ENCODE measurements at regions not wholly inside any gene's neighbourhood (a gene's known extent, or its start where the extent isn't known, plus 50 kb on each side); places are given as distances from the start of the nearest gene placed in this dataset.

GRCh38 chr9:82555431-82556051, 507.4 kb downstream of the RASEF start:
- peaks cover 9% of the 10 kb centered on the region for H3K4me1 ChIP-seq (ENCODE audit: insufficient read depth, low read length)
- H3K9ac ChIP-seq (ENCODE audit: low read depth, low read length), result no peak overlapping the region
- no peaks in the 10 kb centered on the region for H3K36me3 ChIP-seq (ENCODE audit: insufficient read depth, low read length)
- no peak overlapping the region for H3K27ac ChIP-seq (ENCODE audit: low read depth, low read length)
- H3K9me3 ChIP-seq (ENCODE audit: insufficient read depth, low read depth, low read length), result no peaks in the 10 kb centered on the region
- H3K4me3 ChIP-seq (ENCODE audit: low read length), result no peak overlapping the region
- WGBS, result 92% methylated on average over 7 of the region's 7 CpGs
- no peaks in the 10 kb centered on the region for H3K27me3 ChIP-seq (ENCODE audit: insufficient read depth, low read length)

- Histone ChIP-seq H3K36me3 (ENCODE audit: insufficient read depth, low read length) (no peaks in the 10 kb centered on the region), H3K9ac (ENCODE audit: low read depth, low read length) (no peak overlapping the region), H3K27ac (ENCODE audit: low read depth, low read length) (no peak overlapping the region), H3K4me3 (ENCODE audit: low read length) (no peak overlapping the region), H3K9me3 (ENCODE audit: insufficient read depth, low read depth, low read length) (no peaks in the 10 kb centered on the region), H3K27me3 (ENCODE audit: insufficient read depth, low read length) (no peaks in the 10 kb centered on the region), H3K4me1 (ENCODE audit: insufficient read depth, low read length) (peaks cover 9% of the 10 kb centered on the region)
- 100% methylated on average over 1 of the region's 1 CpG for WGBS
Observed at GRCh38 chr9:82558346-82558745, 504.6 kb downstream of the RASEF start.

- Histone ChIP-seq H3K9ac (ENCODE audit: low read depth, low read length) (no peak overlapping the region), H3K4me3 (ENCODE audit: low read length) (no peak overlapping the region), H3K36me3 (ENCODE audit: insufficient read depth, low read length) (no peaks in the 10 kb centered on the region), H3K4me1 (ENCODE audit: insufficient read depth, low read length) (peaks cover 3% of the 10 kb centered on the region; the same call in 1 of the 2 replicates), H3K9me3 (ENCODE audit: insufficient read depth, low read depth, low read length) (no peaks in the 10 kb centered on the region), H3K27me3 (ENCODE audit: insufficient read depth, low read length) (no peaks in the 10 kb centered on the region), H3K27ac (ENCODE audit: low read depth, low read length) (no peak overlapping the region)
- WGBS, result 86% methylated on average over 9 of the region's 9 CpGs
Observed at GRCh38 chr9:82558855-82559630, 503.9 kb downstream of the RASEF start.

- no peaks in the 10 kb centered on the region for H3K27me3 ChIP-seq (ENCODE audit: insufficient read depth, low read length)
- no peak overlapping the region for H3K9ac ChIP-seq (ENCODE audit: low read depth, low read length)
- no peaks in the 10 kb centered on the region for H3K9me3 ChIP-seq (ENCODE audit: insufficient read depth, low read depth, low read length)
- no peak overlapping the region for H3K4me3 ChIP-seq (ENCODE audit: low read length)
- 100% methylated on average over 1 of the region's 1 CpG for WGBS
- no peak overlapping the region for H3K27ac ChIP-seq (ENCODE audit: low read depth, low read length)
- H3K36me3 ChIP-seq (ENCODE audit: insufficient read depth, low read length), result no peaks in the 10 kb centered on the region
- H3K4me1 ChIP-seq (ENCODE audit: insufficient read depth, low read length), result no peaks in the 10 kb centered on the region
Observed at GRCh38 chr9:82560036-82560435, 502.9 kb downstream of the RASEF start.

- no peaks in the 10 kb centered on the region for H3K9me3 ChIP-seq (ENCODE audit: insufficient read depth, low read depth, low read length)
- no peaks in the 10 kb centered on the region for H3K4me1 ChIP-seq (ENCODE audit: insufficient read depth, low read length)
- H3K4me3 ChIP-seq (ENCODE audit: low read length), result no peak overlapping the region
- 86% methylated on average over 9 of the region's 9 CpGs for WGBS
- no peak overlapping the region for H3K9ac ChIP-seq (ENCODE audit: low read depth, low read length)
- no peak overlapping the region for H3K27ac ChIP-seq (ENCODE audit: low read depth, low read length)
- H3K36me3 ChIP-seq (ENCODE audit: insufficient read depth, low read length), result no peaks in the 10 kb centered on the region
- H3K27me3 ChIP-seq (ENCODE audit: insufficient read depth, low read length), result no peaks in the 10 kb centered on the region
Observed at GRCh38 chr9:82560457-82560904, 502.5 kb downstream of the RASEF start.

GRCh38 chr9:82563094-82563493, 499.8 kb downstream of the RASEF start:
- H3K4me1 ChIP-seq (ENCODE audit: insufficient read depth, low read length), result no peaks in the 10 kb centered on the region
- no peaks in the 10 kb centered on the region for H3K36me3 ChIP-seq (ENCODE audit: insufficient read depth, low read length)
- H3K27me3 ChIP-seq (ENCODE audit: insufficient read depth, low read length), result no peaks in the 10 kb centered on the region
- no peaks in the 10 kb centered on the region for H3K9me3 ChIP-seq (ENCODE audit: insufficient read depth, low read depth, low read length)
- H3K4me3 ChIP-seq (ENCODE audit: low read length), result no peak overlapping the region
- H3K9ac ChIP-seq (ENCODE audit: low read depth, low read length), result no peak overlapping the region
- 93% methylated on average over 2 of the region's 2 CpGs for WGBS
- H3K27ac ChIP-seq (ENCODE audit: low read depth, low read length), result no peak overlapping the region

GRCh38 chr9:82563841-82564240, 499.1 kb downstream of the RASEF start:
- 97% methylated on average over 2 of the region's 2 CpGs for WGBS
- H3K36me3 ChIP-seq (ENCODE audit: insufficient read depth, low read length), result no peaks in the 10 kb centered on the region
- no peak overlapping the region for H3K4me3 ChIP-seq (ENCODE audit: low read length)
- H3K4me1 ChIP-seq (ENCODE audit: insufficient read depth, low read length), result no peaks in the 10 kb centered on the region
- H3K27ac ChIP-seq (ENCODE audit: low read depth, low read length), result no peak overlapping the region
- H3K9ac ChIP-seq (ENCODE audit: low read depth, low read length), result no peak overlapping the region
- H3K9me3 ChIP-seq (ENCODE audit: insufficient read depth, low read depth, low read length), result no peaks in the 10 kb centered on the region
- no peaks in the 10 kb centered on the region for H3K27me3 ChIP-seq (ENCODE audit: insufficient read depth, low read length)

- WGBS, result 95% methylated on average over 6 of the region's 6 CpGs
- Histone ChIP-seq H3K4me3 (ENCODE audit: low read length) (no peak overlapping the region), H3K9ac (ENCODE audit: low read depth, low read length) (no peak overlapping the region), H3K9me3 (ENCODE audit: insufficient read depth, low read depth, low read length) (no peaks in the 10 kb centered on the region), H3K36me3 (ENCODE audit: insufficient read depth, low read length) (no peaks in the 10 kb centered on the region), H3K27ac (ENCODE audit: low read depth, low read length) (no peak overlapping the region), H3K4me1 (ENCODE audit: insufficient read depth, low read length) (no peaks in the 10 kb centered on the region), H3K27me3 (ENCODE audit: insufficient read depth, low read length) (no peaks in the 10 kb centered on the region)
Observed at GRCh38 chr9:82565188-82565969, 497.6 kb downstream of the RASEF start.

GRCh38 chr9:82567953-82568352, 495.0 kb downstream of the RASEF start:
- Histone ChIP-seq H3K27me3 (ENCODE audit: insufficient read depth, low read length) (no peaks in the 10 kb centered on the region), H3K36me3 (ENCODE audit: insufficient read depth, low read length) (no peaks in the 10 kb centered on the region), H3K9ac (ENCODE audit: low read depth, low read length) (no peak overlapping the region), H3K27ac (ENCODE audit: low read depth, low read length) (no peak overlapping the region), H3K4me1 (ENCODE audit: insufficient read depth, low read length) (no peaks in the 10 kb centered on the region), H3K4me3 (ENCODE audit: low read length) (no peak overlapping the region), H3K9me3 (ENCODE audit: insufficient read depth, low read depth, low read length) (no peaks in the 10 kb centered on the region)
- WGBS, result 90% methylated on average over 3 of the region's 3 CpGs

GRCh38 chr9:82570226-82570625, 492.7 kb downstream of the RASEF start:
- Histone ChIP-seq H3K27ac (ENCODE audit: low read depth, low read length) (no peak overlapping the region), H3K27me3 (ENCODE audit: insufficient read depth, low read length) (no peaks in the 10 kb centered on the region), H3K4me1 (ENCODE audit: insufficient read depth, low read length) (no peaks in the 10 kb centered on the region), H3K4me3 (ENCODE audit: low read length) (no peak overlapping the region), H3K9ac (ENCODE audit: low read depth, low read length) (no peak overlapping the region), H3K9me3 (ENCODE audit: insufficient read depth, low read depth, low read length) (no peaks in the 10 kb centered on the region; the same call in 1 of the 2 replicates), H3K36me3 (ENCODE audit: insufficient read depth, low read length) (no peaks in the 10 kb centered on the region)

- no peaks in the 10 kb centered on the region; the same call in 1 of the 2 replicates for H3K9me3 ChIP-seq (ENCODE audit: insufficient read depth, low read depth, low read length)
- H3K27me3 ChIP-seq (ENCODE audit: insufficient read depth, low read length), result no peaks in the 10 kb centered on the region
- no peak overlapping the region for H3K9ac ChIP-seq (ENCODE audit: low read depth, low read length)
- no peaks in the 10 kb centered on the region for H3K4me1 ChIP-seq (ENCODE audit: insufficient read depth, low read length)
- no peak overlapping the region for H3K27ac ChIP-seq (ENCODE audit: low read depth, low read length)
- H3K36me3 ChIP-seq (ENCODE audit: insufficient read depth, low read length), result no peaks in the 10 kb centered on the region
- no peak overlapping the region for H3K4me3 ChIP-seq (ENCODE audit: low read length)
Observed at GRCh38 chr9:82571540-82571939, 491.4 kb downstream of the RASEF start.

Measured in HUES64 (cell line).